GM10266 (cell line): ENCODE measurements at regions not wholly inside any gene's neighbourhood (a gene's known extent, or its start where the extent isn't known, plus 50 kb on each side); places are given as distances from the start of the nearest gene placed in this dataset.

Experiments
- DNase-seq: peaks from one replicate; pipeline ENCODE4 v3.0.0; 2012; ENCODE audit errors: extremely low spot score
- TF ChIP-seq, protein P1 (sequence below): IDR thresholded peaks from 2 replicates; pipeline ENCODE4 v1.5.1; 2012; ENCODE audit warnings: mild to moderate bottlenecking, low read depth; ENCODE audit not compliant: control insufficient read depth, insufficient read depth; ENCODE audit errors: missing control alignments

DNA sequence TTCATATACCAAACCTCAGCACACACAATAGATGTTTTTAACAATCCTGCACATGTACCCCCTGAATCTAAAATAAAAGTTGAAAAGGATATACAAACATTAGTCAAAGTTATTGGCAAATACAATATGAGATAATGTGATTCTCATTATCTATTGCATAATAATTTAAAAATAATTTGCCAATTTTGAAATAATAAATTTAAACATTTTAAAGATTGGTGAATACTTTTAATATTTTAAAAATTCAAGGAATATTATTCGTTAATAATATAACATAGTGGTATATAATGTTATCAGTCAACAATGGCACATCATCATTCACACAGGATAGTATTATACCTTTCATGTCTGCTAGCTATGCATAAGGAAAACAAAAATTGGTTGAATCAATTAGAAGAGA lies 207.0 kb upstream of the SP8 start:
- TF ChIP-seq, protein P1, sequence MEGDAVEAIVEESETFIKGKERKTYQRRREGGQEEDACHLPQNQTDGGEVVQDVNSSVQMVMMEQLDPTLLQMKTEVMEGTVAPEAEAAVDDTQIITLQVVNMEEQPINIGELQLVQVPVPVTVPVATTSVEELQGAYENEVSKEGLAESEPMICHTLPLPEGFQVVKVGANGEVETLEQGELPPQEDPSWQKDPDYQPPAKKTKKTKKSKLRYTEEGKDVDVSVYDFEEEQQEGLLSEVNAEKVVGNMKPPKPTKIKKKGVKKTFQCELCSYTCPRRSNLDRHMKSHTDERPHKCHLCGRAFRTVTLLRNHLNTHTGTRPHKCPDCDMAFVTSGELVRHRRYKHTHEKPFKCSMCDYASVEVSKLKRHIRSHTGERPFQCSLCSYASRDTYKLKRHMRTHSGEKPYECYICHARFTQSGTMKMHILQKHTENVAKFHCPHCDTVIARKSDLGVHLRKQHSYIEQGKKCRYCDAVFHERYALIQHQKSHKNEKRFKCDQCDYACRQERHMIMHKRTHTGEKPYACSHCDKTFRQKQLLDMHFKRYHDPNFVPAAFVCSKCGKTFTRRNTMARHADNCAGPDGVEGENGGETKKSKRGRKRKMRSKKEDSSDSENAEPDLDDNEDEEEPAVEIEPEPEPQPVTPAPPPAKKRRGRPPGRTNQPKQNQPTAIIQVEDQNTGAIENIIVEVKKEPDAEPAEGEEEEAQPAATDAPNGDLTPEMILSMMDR = no peak
- DNase-seq = no peak

DNA sequence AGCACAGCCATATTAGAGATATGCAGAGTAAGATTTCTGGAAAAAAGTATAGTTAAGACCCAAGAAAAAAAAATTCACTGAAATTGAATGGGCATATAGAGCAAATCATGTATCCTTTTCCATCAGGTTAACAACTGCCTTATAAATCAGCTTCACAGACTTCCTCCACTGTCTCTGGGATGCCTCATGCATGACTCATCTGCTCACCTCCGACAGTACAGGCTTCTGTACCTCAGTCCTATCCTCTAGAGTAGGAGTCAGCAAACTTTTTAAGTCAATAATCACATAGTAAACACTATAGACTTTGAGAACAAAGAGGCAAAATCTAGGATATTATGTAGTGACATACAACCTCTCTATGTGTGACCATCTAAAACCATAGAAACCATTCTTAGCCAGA lies 211.6 kb upstream of the SP8 start:
- TF ChIP-seq, protein P1 = no peak
- DNase-seq = no peak

DNA sequence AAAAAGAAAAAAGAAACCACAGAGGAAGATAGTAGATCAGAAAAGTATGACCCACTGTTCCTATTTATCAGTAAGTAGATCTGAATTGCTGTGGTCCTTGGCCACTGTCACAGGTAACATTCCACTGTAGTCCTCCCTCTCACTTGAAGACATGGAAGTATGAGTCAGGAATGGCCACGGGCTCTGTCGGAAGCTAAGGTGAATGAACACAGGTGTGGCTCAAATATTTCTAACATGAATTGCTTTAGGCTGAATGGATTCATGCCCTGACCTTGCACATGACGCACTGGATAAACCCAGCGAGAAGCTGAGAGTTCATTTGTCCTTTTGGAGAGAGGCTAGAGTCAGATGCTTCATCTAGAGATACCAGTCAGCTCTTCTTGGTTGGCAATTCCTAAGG lies 224.5 kb upstream of the SP8 start:
- DNase-seq = no peak
- TF ChIP-seq, protein P1 = no peak

DNA sequence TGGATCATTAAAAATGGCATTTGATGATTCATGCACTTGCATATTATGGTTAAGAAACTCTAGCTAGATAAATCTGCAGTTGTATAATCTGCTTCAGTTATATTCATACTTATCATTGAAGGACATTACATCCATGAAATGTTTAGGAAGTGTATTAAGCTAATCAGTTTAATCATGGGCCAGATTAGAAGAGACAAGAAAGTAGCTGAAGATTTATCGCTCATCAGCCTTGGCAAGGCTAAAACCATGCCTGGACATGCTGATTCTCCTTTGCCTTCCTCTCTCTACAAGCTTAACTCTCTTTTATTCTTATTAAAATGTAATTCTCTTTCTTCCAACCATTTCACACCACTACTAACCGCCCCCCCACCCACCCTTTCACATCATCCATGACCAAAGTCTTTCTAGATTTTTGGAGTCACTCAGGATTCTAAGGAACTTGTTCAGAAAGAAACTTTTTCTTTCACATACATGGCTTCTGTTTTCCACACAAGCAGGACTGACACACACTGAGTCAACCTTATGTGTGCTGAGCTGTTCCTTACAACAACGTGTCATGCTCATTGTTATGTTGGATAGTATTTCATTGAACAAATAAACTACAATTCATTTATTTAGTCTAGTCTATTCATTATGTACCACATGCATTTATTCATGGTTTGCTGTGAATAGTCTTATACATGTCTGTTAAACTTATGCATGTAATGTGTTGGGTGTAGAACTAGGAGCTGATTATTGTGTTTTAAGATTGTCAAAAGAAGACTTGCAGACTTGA lies 227.3 kb upstream of the SP8 start:
- TF ChIP-seq, protein P1 = no peak
- DNase-seq = no peak

DNA sequence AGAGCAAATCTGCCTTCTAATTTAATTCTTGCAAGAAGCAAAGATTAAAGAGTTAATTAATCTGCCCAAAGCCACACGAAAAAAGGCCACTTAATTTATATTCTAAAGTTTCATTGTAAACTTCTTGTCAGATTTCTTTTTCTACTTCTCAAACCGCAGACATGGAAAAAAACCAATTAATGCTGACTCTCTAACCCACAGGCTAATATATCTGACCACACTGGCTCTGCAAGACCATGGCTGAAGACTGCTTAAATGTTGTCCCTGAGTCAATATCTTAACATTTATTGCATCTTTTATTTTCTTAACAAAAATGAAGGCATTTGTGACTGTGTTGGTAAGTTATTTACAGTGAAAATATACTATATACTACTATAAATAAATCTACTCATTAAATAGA lies 234.0 kb upstream of the SP8 start:
- TF ChIP-seq, protein P1 = no peak
- no peak for DNase-seq

DNA sequence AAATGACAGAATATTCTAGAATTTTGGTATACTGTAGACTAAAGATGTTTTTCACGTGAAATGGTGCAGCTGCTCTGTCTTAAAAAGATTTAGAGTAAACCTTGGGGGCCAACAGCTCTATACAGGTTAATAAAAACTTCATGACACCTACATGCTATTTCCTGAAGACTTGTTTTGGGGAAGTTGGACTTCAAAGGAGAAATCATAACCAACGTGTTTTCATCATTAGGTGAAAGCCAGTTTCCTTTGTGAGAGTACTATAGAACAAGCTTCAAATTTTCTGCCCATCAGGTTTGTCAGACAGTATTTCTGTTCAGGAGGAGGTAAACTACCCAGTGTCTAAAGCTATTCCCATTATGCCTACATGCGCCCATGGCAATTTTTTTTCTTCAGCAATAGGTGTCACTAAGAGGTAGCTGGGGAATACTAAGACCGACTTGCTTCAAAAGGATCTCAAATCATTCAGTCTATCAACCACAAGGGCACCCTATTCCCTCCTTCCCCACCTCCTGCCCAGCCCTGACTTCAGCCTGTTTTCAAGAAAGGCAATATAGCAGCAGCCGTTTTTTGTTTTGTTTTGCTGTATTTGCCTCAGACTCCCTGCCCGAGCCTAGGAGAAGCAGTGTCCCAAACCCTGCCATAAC lies 237.3 kb upstream of the SP8 start:
- TF ChIP-seq, protein P1 = no peak
- no peak for DNase-seq

DNA sequence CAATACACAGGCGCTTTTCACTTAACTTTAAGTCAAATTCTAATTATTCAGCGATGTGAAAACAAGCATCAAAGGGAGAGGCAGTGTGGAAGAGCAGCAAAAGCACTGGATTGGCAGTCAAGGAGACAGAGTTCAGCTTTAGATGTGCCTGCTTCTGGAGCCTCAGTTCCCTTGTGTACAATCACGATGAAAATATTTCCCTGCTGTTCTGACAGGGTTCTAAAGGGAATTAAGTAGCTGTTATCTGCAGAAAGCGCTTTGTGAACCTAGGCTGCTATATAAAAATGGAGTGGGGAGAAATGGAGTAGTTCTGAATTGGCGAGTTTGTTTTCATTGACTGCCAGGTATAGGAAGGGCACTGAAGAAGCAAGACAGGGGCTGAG lies 237.8 kb upstream of the SP8 start:
- TF ChIP-seq, protein P1 = no peak
- DNase-seq = no peak
